ENCODE measurements at regions not wholly inside any gene's neighbourhood (a gene's known extent, or its start where the extent isn't known, plus 50 kb on each side); places are given as distances from the start of the nearest gene placed in this dataset.

GRCh38 chr9:75639971-75640610 lies 250.4 kb upstream of the PCSK5 start:
- no peak for TF ChIP-seq YY1 (IDR thresholded peaks at IDR 0.05; ENCODE audit: insufficient read depth, insufficient read length)
- TF ChIP-seq ZNF274 (IDR thresholded peaks at IDR 0.05; ENCODE audit: low read depth, low read length): no peak

Measured in NT2/D1 (cell line).